22Rv1 (cell line): ENCODE measurements at regions not wholly inside any gene's neighbourhood (a gene's known extent, or its start where the extent isn't known, plus 50 kb on each side); places are given as distances from the start of the nearest gene placed in this dataset.

Source experiments
- ZFX ChIP-seq: fragments of 450-650 bp; IDR thresholded peaks from 2 replicates; pipeline ENCODE4 v1.6.1; 2017; ENCODE audit warnings: antibody characterized with exemption, borderline replicate concordance
- TF ChIP-seq, protein P1 (sequence below): fragments of 450-650 bp; IDR thresholded peaks from 2 replicates; pipeline ENCODE4 v1.5.1; 2017; ENCODE audit warnings: mild to moderate bottlenecking

DNA sequence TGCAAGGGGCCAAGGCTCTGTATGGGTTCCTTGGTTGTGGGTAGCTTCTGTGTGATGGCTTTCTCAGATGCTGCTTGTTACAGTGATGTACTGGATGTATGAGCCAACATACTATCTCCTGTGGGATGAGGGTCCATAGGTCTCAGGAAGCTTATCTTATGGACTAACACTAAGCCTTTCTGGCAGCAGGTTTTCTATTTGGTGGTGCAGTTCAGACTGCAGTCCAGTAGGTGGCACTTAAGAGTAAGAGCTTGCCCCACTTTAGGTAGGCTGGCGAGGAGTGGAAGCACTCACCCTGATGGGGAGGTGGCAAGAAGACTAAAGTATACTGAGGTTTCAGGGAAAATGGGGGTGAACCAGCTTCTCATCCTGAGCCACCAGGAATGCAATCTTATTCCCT, 306.7 kb upstream of the MAOA start:
- TF ChIP-seq, protein P1, sequence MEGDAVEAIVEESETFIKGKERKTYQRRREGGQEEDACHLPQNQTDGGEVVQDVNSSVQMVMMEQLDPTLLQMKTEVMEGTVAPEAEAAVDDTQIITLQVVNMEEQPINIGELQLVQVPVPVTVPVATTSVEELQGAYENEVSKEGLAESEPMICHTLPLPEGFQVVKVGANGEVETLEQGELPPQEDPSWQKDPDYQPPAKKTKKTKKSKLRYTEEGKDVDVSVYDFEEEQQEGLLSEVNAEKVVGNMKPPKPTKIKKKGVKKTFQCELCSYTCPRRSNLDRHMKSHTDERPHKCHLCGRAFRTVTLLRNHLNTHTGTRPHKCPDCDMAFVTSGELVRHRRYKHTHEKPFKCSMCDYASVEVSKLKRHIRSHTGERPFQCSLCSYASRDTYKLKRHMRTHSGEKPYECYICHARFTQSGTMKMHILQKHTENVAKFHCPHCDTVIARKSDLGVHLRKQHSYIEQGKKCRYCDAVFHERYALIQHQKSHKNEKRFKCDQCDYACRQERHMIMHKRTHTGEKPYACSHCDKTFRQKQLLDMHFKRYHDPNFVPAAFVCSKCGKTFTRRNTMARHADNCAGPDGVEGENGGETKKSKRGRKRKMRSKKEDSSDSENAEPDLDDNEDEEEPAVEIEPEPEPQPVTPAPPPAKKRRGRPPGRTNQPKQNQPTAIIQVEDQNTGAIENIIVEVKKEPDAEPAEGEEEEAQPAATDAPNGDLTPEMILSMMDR: peak; percentile 71
- TF ChIP-seq ZFX: no peak
